GM12874 (cell line): ENCODE measurements at regions not wholly inside any gene's neighbourhood (a gene's known extent, or its start where the extent isn't known, plus 50 kb on each side); places are given as distances from the start of the nearest gene placed in this dataset.

Experiments
- CTCF ChIP-seq: IDR thresholded peaks from 2 replicates; pipeline ENCODE4 v1.5.1; 2011; ENCODE audit warnings: low read depth, mild to moderate bottlenecking, control low read depth, low read length, moderate library complexity; ENCODE audit not compliant: insufficient read depth

- TF ChIP-seq CTCF: no peak
These were observed 252.6 kb upstream of the ZNF32 start for GRCh38 chr10:43901302-43901701.

- no peak for TF ChIP-seq CTCF
These were observed 251.9 kb upstream of the ZNF32 start for GRCh38 chr10:43900571-43900970.

- TF ChIP-seq CTCF: no peak
These were observed 250.7 kb upstream of the ZNF32 start for GRCh38 chr10:43899224-43899959.

GRCh38 chr10:43898592-43898991, 249.9 kb upstream of the ZNF32 start:
- no peak for TF ChIP-seq CTCF

GRCh38 chr10:43897765-43898419, 249.2 kb upstream of the ZNF32 start:
- no peak for TF ChIP-seq CTCF

GRCh38 chr10:43892062-43892770, 243.5 kb upstream of the ZNF32 start:
- TF ChIP-seq CTCF: no peak

- TF ChIP-seq CTCF: no peak
These were observed 242.6 kb upstream of the ZNF32 start for GRCh38 chr10:43891241-43891640.
